Lower leg skin (tissue), 3 donors: ENCODE measurements at regions not wholly inside any gene's neighbourhood (a gene's known extent, or its start where the extent isn't known, plus 50 kb on each side); places are given as distances from the start of the nearest gene placed in this dataset.

Experiments
- POLR2A ChIP-seq, 2 donors: fragments of 450-650 bp; IDR thresholded peaks; one replicate each; pipeline ENCODE4 v1.6.1; 2016 to 2017; ENCODE audit warnings: antibody characterized with exemption in 2 of 2, mild to moderate bottlenecking in 1 of 2, moderate library complexity in 1 of 2
- TF ChIP-seq, protein P1 (sequence below), 3 donors: fragments of 450-650 bp; IDR thresholded peaks; one replicate each; pipeline ENCODE4 v1.5.1; 2016; ENCODE audit warnings: antibody characterized with exemption in 3 of 3, mild to moderate bottlenecking in 3 of 3, moderate library complexity in 2 of 3

DNA sequence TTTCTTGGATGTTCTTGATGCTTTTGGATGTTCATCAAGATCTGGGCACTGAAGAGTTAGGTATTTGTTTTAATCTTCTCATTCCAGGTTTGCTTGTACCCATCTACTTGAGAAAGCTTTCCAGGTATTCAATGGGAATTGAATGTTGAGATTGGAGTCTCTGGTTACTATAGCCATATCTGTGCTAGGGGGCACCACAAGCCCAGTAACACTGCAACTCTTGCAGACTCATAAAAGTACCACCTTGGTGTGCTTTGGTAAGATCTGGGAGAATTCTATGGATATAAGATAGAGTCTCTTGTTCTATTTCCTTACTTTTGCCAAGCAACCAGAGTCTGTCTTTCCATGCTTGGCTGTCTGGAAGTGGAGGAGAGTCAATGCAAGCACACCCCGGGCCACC lies 518.9 kb upstream of the VRK2 start:
- TF ChIP-seq, protein P1, sequence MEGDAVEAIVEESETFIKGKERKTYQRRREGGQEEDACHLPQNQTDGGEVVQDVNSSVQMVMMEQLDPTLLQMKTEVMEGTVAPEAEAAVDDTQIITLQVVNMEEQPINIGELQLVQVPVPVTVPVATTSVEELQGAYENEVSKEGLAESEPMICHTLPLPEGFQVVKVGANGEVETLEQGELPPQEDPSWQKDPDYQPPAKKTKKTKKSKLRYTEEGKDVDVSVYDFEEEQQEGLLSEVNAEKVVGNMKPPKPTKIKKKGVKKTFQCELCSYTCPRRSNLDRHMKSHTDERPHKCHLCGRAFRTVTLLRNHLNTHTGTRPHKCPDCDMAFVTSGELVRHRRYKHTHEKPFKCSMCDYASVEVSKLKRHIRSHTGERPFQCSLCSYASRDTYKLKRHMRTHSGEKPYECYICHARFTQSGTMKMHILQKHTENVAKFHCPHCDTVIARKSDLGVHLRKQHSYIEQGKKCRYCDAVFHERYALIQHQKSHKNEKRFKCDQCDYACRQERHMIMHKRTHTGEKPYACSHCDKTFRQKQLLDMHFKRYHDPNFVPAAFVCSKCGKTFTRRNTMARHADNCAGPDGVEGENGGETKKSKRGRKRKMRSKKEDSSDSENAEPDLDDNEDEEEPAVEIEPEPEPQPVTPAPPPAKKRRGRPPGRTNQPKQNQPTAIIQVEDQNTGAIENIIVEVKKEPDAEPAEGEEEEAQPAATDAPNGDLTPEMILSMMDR (IDR thresholded peaks at IDR 0.05): no peak
- TF ChIP-seq POLR2A (IDR thresholded peaks at IDR 0.05): no peak
